ENCODE measurements at regions not wholly inside any gene's neighbourhood (a gene's known extent, or its start where the extent isn't known, plus 50 kb on each side); places are given as distances from the start of the nearest gene placed in this dataset.

DNA sequence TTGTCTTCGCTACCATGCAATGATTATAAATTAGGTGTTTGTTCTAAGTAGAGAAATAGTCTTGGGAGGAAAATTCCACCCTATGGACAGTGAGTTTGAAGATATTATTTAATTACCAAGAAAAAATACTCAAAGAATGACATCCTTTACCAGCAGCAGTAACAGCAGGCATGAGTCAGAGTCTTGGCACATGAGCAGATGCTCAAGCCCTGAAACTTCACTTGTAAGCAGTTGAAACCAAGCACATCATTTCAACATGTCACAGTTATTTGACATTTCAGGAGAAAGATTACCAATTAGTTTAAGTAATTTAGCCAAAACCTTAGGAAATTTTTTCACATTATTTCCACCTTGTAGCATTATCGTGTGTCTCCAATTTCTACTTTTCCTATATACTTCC is 99.2 kb downstream of the C12orf50 start:
- Histone ChIP-seq H3K36me3 (no peaks in the 10 kb centered on the region), H3K4me1 (replicated peaks) (no peaks in the 10 kb centered on the region), H3K27ac (no peak overlapping the region), H3K4me3 (no peak overlapping the region), H3K27me3 (replicated peaks) (no peaks in the 10 kb centered on the region), H3K9me3 (replicated peaks) (no peaks in the 10 kb centered on the region)
- no peak for DNase-seq (ENCODE audit: low read depth in 1 of 2, low spot score in 2 of 2)

- Histone ChIP-seq H3K36me3 (no peaks in the 10 kb centered on the region), H3K9me3 (replicated peaks) (no peaks in the 10 kb centered on the region), H3K27me3 (replicated peaks) (no peaks in the 10 kb centered on the region), H3K4me3 (no peak overlapping the region), H3K4me1 (replicated peaks) (no peaks in the 10 kb centered on the region), H3K27ac (no peak overlapping the region)
- no peak for DNase-seq (ENCODE audit: low read depth in 1 of 2, low spot score in 2 of 2)
Observed at GRCh38 chr12:87929346-87929745, 99.9 kb downstream of the C12orf50 start.

GRCh38 chr12:87928031-87928430 is 101.2 kb downstream of the C12orf50 start:
- DNase-seq (ENCODE audit: low read depth in 1 of 2, low spot score in 2 of 2), result no peak
- no peaks in the 10 kb centered on the region for H3K4me1 ChIP-seq (replicated peaks)
- H3K27ac ChIP-seq, result no peak overlapping the region

DNA sequence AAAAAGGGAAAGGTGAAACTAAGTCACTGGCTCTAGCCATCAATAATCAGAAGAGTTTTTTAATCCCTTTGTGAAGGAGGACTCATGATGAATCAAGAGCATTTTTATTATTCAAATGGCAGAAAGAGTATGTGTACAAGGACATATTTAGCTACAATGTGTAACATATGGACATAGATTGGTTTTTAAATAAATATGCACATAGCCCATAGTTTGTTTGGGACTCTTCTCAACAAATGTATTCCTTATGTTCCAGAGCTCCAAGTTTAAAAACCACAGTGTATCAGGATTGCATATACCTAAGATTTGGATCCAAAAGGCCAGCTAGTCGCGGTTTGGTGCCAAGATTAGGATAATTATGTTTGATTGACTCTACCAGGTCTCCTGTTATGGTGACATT is 104.2 kb downstream of the C12orf50 start:
- DNase-seq (ENCODE audit: low read depth in 1 of 2, low spot score in 2 of 2), result no peak
- Histone ChIP-seq H3K4me1 (replicated peaks) (no peaks in the 10 kb centered on the region), H3K27me3 (replicated peaks) (no peaks in the 10 kb centered on the region; the same call in 1 of the 2 replicates), H3K27ac (no peak overlapping the region), H3K9me3 (replicated peaks) (no peaks in the 10 kb centered on the region), H3K4me3 (no peak overlapping the region), H3K36me3 (no peaks in the 10 kb centered on the region)

More at GRCh38 chr12:87928031-87928430, 101.2 kb downstream of the C12orf50 start:
- Histone ChIP-seq H3K36me3 (no peaks in the 10 kb centered on the region), H3K4me3 (no peak overlapping the region), H3K27me3 (replicated peaks) (no peaks in the 10 kb centered on the region), H3K9me3 (replicated peaks) (no peaks in the 10 kb centered on the region)

- no peaks in the 10 kb centered on the region for H3K4me1 ChIP-seq (replicated peaks)
- no peaks in the 10 kb centered on the region for H3K36me3 ChIP-seq
- no peak overlapping the region for H3K4me3 ChIP-seq
- no peaks in the 10 kb centered on the region for H3K9me3 ChIP-seq (replicated peaks)
- no peak overlapping the region for H3K27ac ChIP-seq
- H3K27me3 ChIP-seq (replicated peaks), result no peaks in the 10 kb centered on the region; the same call in 1 of the 2 replicates
- DNase-seq (ENCODE audit: low read depth in 1 of 2, low spot score in 2 of 2), result no peak
Observed at GRCh38 chr12:87924149-87924548, 105.1 kb downstream of the C12orf50 start.

- H3K27me3 ChIP-seq (replicated peaks), result no peaks in the 10 kb centered on the region; the same call in 1 of the 2 replicates
- H3K9me3 ChIP-seq (replicated peaks), result no peaks in the 10 kb centered on the region
- H3K4me3 ChIP-seq, result no peak overlapping the region
- H3K36me3 ChIP-seq, result no peaks in the 10 kb centered on the region
- H3K27ac ChIP-seq, result no peak overlapping the region
- no peaks in the 10 kb centered on the region for H3K4me1 ChIP-seq (replicated peaks)
- no peak for DNase-seq (ENCODE audit: low read depth in 1 of 2, low spot score in 2 of 2)
Observed at GRCh38 chr12:87923361-87923760, 105.8 kb downstream of the C12orf50 start.

GRCh38 chr12:87922736-87923135 is 106.5 kb downstream of the C12orf50 start:
- Histone ChIP-seq H3K4me1 (replicated peaks) (no peaks in the 10 kb centered on the region), H3K27ac (no peak overlapping the region), H3K27me3 (replicated peaks) (no peaks in the 10 kb centered on the region; the same call in 1 of the 2 replicates), H3K4me3 (no peak overlapping the region), H3K9me3 (replicated peaks) (no peaks in the 10 kb centered on the region), H3K36me3 (no peaks in the 10 kb centered on the region)
- no peak for DNase-seq (ENCODE audit: low read depth in 1 of 2, low spot score in 2 of 2)

DNA sequence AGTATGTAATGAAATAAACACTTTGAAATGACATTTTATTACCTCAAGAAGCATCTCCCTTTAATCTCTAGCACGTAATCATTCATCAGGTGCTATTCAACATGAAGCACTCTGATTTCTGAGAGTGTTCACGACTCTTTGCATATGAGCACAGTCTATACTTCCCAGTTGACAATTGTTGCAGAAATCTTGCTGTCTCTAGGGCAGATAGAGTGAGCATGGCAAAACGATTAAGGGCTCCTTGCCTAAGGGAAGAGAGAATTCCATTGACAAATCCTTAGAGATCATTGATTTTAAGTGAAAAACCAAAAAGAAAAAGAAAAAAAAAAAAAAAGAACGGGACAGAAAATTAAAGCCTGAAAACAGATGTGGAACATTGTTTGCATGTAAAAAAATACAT is 107.6 kb downstream of the C12orf50 start:
- no peaks in the 10 kb centered on the region for H3K4me1 ChIP-seq (replicated peaks)
- H3K4me3 ChIP-seq, result no peak overlapping the region
- DNase-seq (ENCODE audit: low read depth in 1 of 2, low spot score in 2 of 2), result no peak
- H3K9me3 ChIP-seq (replicated peaks), result no peaks in the 10 kb centered on the region
- no peaks in the 10 kb centered on the region for H3K36me3 ChIP-seq
- H3K27ac ChIP-seq, result no peak overlapping the region
- H3K27me3 ChIP-seq (replicated peaks), result no peaks in the 10 kb centered on the region; the same call in 1 of the 2 replicates

DNA sequence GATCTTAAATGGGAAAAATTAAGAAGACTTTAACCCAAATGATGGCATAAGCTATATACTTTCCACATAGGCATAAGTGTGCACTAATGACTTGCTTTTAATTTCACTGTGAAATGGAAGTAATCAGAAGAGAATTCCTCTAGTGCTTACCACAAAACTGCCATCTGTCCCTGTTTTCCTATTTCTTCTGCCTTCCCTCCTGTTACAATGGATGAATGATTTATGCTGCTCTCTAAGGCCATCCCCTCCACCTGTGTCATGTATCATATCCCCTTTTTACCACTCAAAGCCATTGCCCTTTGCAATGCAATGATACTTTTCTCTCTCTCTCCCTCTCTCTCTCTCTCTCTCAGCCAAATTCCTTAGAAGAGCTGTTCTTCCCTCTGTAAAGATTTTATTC is 109.1 kb downstream of the C12orf50 start:
- H3K36me3 ChIP-seq, result no peaks in the 10 kb centered on the region

GRCh38 chr12:87901457-87901856 is 127.7 kb downstream of the C12orf50 start:
- Histone ChIP-seq H3K27ac (no peak overlapping the region), H3K27me3 (replicated peaks) (no peaks in the 10 kb centered on the region), H3K4me3 (no peak overlapping the region), H3K36me3 (no peaks in the 10 kb centered on the region), H3K4me1 (replicated peaks) (no peaks in the 10 kb centered on the region), H3K9me3 (replicated peaks) (no peaks in the 10 kb centered on the region)
- DNase-seq (ENCODE audit: low read depth in 1 of 2, low spot score in 2 of 2), result no peak

More for the DNA sequence above, 109.1 kb downstream of the C12orf50 start:
- no peaks in the 10 kb centered on the region; the same call in 1 of the 2 replicates for H3K27me3 ChIP-seq (replicated peaks)
- no peak for DNase-seq (ENCODE audit: low read depth in 1 of 2, low spot score in 2 of 2)
- H3K4me3 ChIP-seq, result no peak overlapping the region
- H3K4me1 ChIP-seq (replicated peaks), result no peaks in the 10 kb centered on the region
- no peaks in the 10 kb centered on the region for H3K9me3 ChIP-seq (replicated peaks)
- H3K27ac ChIP-seq, result no peak overlapping the region

- no peaks in the 10 kb centered on the region for H3K9me3 ChIP-seq (replicated peaks)
- no peak overlapping the region for H3K27ac ChIP-seq
- H3K4me3 ChIP-seq, result no peak overlapping the region
- H3K27me3 ChIP-seq (replicated peaks), result no peaks in the 10 kb centered on the region
- no peaks in the 10 kb centered on the region for H3K4me1 ChIP-seq (replicated peaks)
- no peak for DNase-seq (ENCODE audit: low read depth in 1 of 2, low spot score in 2 of 2)
- H3K36me3 ChIP-seq, result no peaks in the 10 kb centered on the region
Observed at GRCh38 chr12:87897662-87898061, 131.5 kb downstream of the C12orf50 start.

- DNase-seq (ENCODE audit: low read depth in 1 of 2, low spot score in 2 of 2), result no peak
- H3K36me3 ChIP-seq, result no peaks in the 10 kb centered on the region
- no peaks in the 10 kb centered on the region for H3K4me1 ChIP-seq (replicated peaks)
- no peaks in the 10 kb centered on the region for H3K9me3 ChIP-seq (replicated peaks)
- no peak overlapping the region for H3K27ac ChIP-seq
- no peak overlapping the region for H3K4me3 ChIP-seq
- no peaks in the 10 kb centered on the region for H3K27me3 ChIP-seq (replicated peaks)
Observed at GRCh38 chr12:87883806-87884205, 145.4 kb downstream of the C12orf50 start.

- Histone ChIP-seq H3K27me3 (replicated peaks) (no peaks in the 10 kb centered on the region), H3K9me3 (replicated peaks) (no peaks in the 10 kb centered on the region)
Observed at GRCh38 chr12:87879141-87879540, 150.1 kb downstream of the C12orf50 start.

DNA sequence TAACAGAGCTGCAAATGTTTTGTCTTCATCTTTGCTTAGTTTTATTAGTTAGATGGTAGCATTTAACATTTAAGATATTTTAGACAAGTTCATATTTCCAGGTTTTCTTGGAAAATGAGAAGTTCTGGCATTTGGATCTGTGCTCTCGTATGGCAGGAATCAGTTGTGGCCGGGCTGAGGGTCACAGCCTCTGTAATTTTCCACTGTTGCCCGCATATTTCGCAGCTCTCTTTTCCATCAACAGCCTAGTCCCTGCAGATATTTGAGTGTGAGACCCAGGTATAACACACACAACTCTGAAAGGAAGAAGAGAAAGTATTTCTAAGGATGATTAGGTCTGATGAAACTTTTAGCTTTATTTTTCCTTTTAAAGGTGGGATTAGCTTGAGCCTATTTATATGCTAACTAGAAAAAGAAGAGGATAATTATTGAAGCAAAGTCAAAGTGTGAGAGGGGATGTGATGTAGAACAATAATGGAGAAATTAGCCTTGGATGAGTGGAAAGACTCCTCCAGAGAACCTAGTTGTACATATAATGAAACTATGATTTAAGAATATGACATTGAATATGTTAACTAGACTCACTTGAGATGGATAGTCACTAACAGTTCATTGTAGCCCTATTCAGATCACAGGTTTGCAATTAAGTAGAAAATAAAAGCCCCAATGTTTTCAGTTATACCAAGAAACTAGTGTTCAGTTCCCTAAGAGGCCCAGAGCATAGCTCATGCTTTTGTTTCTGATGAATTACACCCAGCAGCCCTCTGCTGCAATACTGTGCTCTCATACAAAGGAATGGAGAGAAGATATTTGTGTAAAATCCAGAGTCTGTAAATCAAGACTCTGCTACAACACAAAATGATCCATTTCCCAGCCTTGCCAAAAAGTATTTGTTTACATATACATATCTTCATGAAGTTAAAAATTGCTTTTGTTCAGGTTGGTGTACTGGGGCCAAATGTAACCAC is 158.4 kb downstream of the C12orf50 start:
- no peak for DNase-seq (ENCODE audit: low read depth in 1 of 2, low spot score in 2 of 2)
- no peak overlapping the region for H3K4me3 ChIP-seq
- H3K27ac ChIP-seq, result no peak overlapping the region
- H3K9me3 ChIP-seq (replicated peaks), result no peaks in the 10 kb centered on the region
- H3K27me3 ChIP-seq (replicated peaks), result no peaks in the 10 kb centered on the region
- no peaks in the 10 kb centered on the region for H3K4me1 ChIP-seq (replicated peaks)
- no peaks in the 10 kb centered on the region for H3K36me3 ChIP-seq

More at GRCh38 chr12:87879141-87879540, 150.1 kb downstream of the C12orf50 start:
- Histone ChIP-seq H3K4me3 (no peak overlapping the region), H3K4me1 (replicated peaks) (no peaks in the 10 kb centered on the region), H3K36me3 (no peaks in the 10 kb centered on the region), H3K27ac (no peak overlapping the region)
- no peak for DNase-seq (ENCODE audit: low read depth in 1 of 2, low spot score in 2 of 2)

Measured in SJSA1 (cell line).